Adrenal gland (tissue), 5 donors: ENCODE measurements at regions not wholly inside any gene's neighbourhood (a gene's known extent, or its start where the extent isn't known, plus 50 kb on each side); places are given as distances from the start of the nearest gene placed in this dataset.

ENCODE experiments used
- POLR2A ChIP-seq, 2 donors: fragments of 450-650 bp; IDR thresholded peaks; one replicate each; pipeline ENCODE4 v1.6.1; 2017; ENCODE audit warnings: antibody characterized with exemption in 2 of 2, mild to moderate bottlenecking in 2 of 2, moderate library complexity in 1 of 2
- TF ChIP-seq, protein P1 (sequence below), 6 experiments: fragments of 450-650 bp in 4 of 6; fragments of 200-600 bp in 2 of 6; sonication (generic) in 1 of 6; IDR thresholded peaks; 1 replicate in 5 of 6; 2 replicates in 1 of 6; pipeline versions ENCODE4 v1.5.1 to v1.8.0; 2016 to 2021; ENCODE audit warnings: antibody characterized with exemption in 6 of 6, mild to moderate bottlenecking in 2 of 6, moderate library complexity in 1 of 6
- donor health status: DM: no; HTN: no; CAD: no.

- TF ChIP-seq, protein P1, sequence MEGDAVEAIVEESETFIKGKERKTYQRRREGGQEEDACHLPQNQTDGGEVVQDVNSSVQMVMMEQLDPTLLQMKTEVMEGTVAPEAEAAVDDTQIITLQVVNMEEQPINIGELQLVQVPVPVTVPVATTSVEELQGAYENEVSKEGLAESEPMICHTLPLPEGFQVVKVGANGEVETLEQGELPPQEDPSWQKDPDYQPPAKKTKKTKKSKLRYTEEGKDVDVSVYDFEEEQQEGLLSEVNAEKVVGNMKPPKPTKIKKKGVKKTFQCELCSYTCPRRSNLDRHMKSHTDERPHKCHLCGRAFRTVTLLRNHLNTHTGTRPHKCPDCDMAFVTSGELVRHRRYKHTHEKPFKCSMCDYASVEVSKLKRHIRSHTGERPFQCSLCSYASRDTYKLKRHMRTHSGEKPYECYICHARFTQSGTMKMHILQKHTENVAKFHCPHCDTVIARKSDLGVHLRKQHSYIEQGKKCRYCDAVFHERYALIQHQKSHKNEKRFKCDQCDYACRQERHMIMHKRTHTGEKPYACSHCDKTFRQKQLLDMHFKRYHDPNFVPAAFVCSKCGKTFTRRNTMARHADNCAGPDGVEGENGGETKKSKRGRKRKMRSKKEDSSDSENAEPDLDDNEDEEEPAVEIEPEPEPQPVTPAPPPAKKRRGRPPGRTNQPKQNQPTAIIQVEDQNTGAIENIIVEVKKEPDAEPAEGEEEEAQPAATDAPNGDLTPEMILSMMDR (IDR thresholded peaks at IDR 0.05), result no peak
- TF ChIP-seq POLR2A (IDR thresholded peaks at IDR 0.05), result no peak
Measured at GRCh38 chrX:69278031-69278687, 112.9 kb upstream of the PJA1 start.
